ENCODE measurements at regions not wholly inside any gene's neighbourhood (a gene's known extent, or its start where the extent isn't known, plus 50 kb on each side); places are given as distances from the start of the nearest gene placed in this dataset.

- no peak for TF ChIP-seq CTCF (IDR thresholded peaks at IDR 0.05; ENCODE audit: low read depth, low read length, missing control alignments)
- no peak for DNase-seq (ENCODE audit: low read depth)
- H3K4me3 ChIP-seq (ENCODE audit: low read depth, low read length): no peak overlapping the region
Measured at GRCh38 chr2:6448893-6449292, 416.8 kb downstream of the CMPK2 start.

- no peak for DNase-seq (ENCODE audit: low read depth)
- TF ChIP-seq CTCF (IDR thresholded peaks at IDR 0.05; ENCODE audit: low read depth, low read length, missing control alignments): no peak
- no peak overlapping the region for H3K4me3 ChIP-seq (ENCODE audit: low read depth, low read length)
Measured at GRCh38 chr2:6449343-6449742, 416.4 kb downstream of the CMPK2 start.

GRCh38 chr2:6452702-6453481 is 412.8 kb downstream of the CMPK2 start:
- DNase-seq (ENCODE audit: low read depth): no peak
- H3K4me3 ChIP-seq (ENCODE audit: low read depth, low read length): no peak overlapping the region
- peak; percentile 30 for TF ChIP-seq CTCF (IDR thresholded peaks at IDR 0.05; ENCODE audit: low read depth, low read length, missing control alignments)

GRCh38 chr2:6454286-6454990 is 411.3 kb downstream of the CMPK2 start:
- no peak for DNase-seq (ENCODE audit: low read depth)
- TF ChIP-seq CTCF (IDR thresholded peaks at IDR 0.05; ENCODE audit: low read depth, low read length, missing control alignments): no peak
- no peak overlapping the region for H3K4me3 ChIP-seq (ENCODE audit: low read depth, low read length)

GRCh38 chr2:6459138-6459537 is 406.6 kb downstream of the CMPK2 start:
- no peak overlapping the region for H3K4me3 ChIP-seq (ENCODE audit: low read depth, low read length)
- TF ChIP-seq CTCF (IDR thresholded peaks at IDR 0.05; ENCODE audit: low read depth, low read length, missing control alignments): no peak
- no peak for DNase-seq (ENCODE audit: low read depth)

- no peak overlapping the region for H3K4me3 ChIP-seq (ENCODE audit: low read depth, low read length)
- no peak for TF ChIP-seq CTCF (IDR thresholded peaks at IDR 0.05; ENCODE audit: low read depth, low read length, missing control alignments)
- DNase-seq (ENCODE audit: low read depth): no peak
Measured at GRCh38 chr2:6470518-6470917, 395.2 kb downstream of the CMPK2 start.

Data from GM12864 (cell line).